Prostate gland (tissue), 2 donors: ENCODE measurements at regions not wholly inside any gene's neighbourhood (a gene's known extent, or its start where the extent isn't known, plus 50 kb on each side); places are given as distances from the start of the nearest gene placed in this dataset.

Experiments used
- DNase-seq: peaks from one replicate; pipeline ENCODE4 v3.0.0-alpha.2; 2019; ENCODE audit warnings: low spot score
- H3K27ac ChIP-seq, 2 donors: fragments of 200-600 bp; sonication (generic); 2 replicates each; pipeline ENCODE4 v1.5.1; 2017 to 2019
- H3K27me3 ChIP-seq: fragments of 200-600 bp; sonication (generic); replicated peaks from 2 replicates; pipeline ENCODE4 v1.5.1; 2019; ENCODE audit not compliant: insufficient read depth
- H3K36me3 ChIP-seq, 2 donors: fragments of 200-600 bp; sonication (generic); 1 replicate in 1 of 2; 2 replicates in 1 of 2; pipeline versions ENCODE4 v1.5.1 to v1.8.1; 2017 to 2019
- H3K4me1 ChIP-seq: fragments of 200-600 bp; sonication (generic); replicated peaks from 2 replicates; pipeline ENCODE4 v1.5.1; 2019
- H3K4me3 ChIP-seq, 2 donors: fragments of 200-600 bp; sonication (generic); 2 replicates each; pipeline ENCODE4 v1.5.1; 2017 to 2019
- H3K9me3 ChIP-seq: fragments of 200-600 bp; sonication (generic); 2 replicates; pipeline ENCODE4 v1.5.1; 2017
- CTCF ChIP-seq, 4 experiments: fragments of 200-600 bp in 2 of 4; fragments of 450-650 bp in 2 of 4; sonication (generic) in 2 of 4; IDR thresholded peaks; 1 replicate in 3 of 4; 2 replicates in 1 of 4; pipeline ENCODE4 v1.5.1; 2016 to 2019; ENCODE audit warnings: antibody characterized with exemption in 4 of 4, mild to moderate bottlenecking in 2 of 4, moderate library complexity in 2 of 4
- POLR2A ChIP-seq: fragments of 450-650 bp; IDR thresholded peaks from one replicate; pipeline ENCODE4 v1.6.1; 2016; ENCODE audit warnings: antibody characterized with exemption, mild to moderate bottlenecking
- POLR2AphosphoS5 ChIP-seq: sonication (generic); formaldehyde crosslinking; IDR thresholded peaks from one replicate; pipeline ENCODE4 v1.6.1; 2017; ENCODE audit warnings: antibody characterized with exemption
- WGBS: methylation state at CpG from one replicate; pipeline ENCODE4 v1.1.5; 2018; 5-methylcytosine and 5-hydroxymethylcytosine counted together
- intact Hi-C: fragments of 100-400 bp; cut with DNase I; formaldehyde crosslinking; loops from one replicate; pipeline ENCODE4 v1.14.2; 2022

- WGBS: 80% methylated on average over 3 of the region's 3 CpGs
- no peak overlapping the region for H3K27ac ChIP-seq
- H3K4me1 ChIP-seq: no peaks in the 10 kb centered on the region
- TF ChIP-seq POLR2A (no peak), POLR2AphosphoS5 (no peak), CTCF (IDR thresholded peaks at IDR 0.05) (no peak)
- H3K9me3 ChIP-seq: no peaks in the 10 kb centered on the region
- no peak for DNase-seq
- no peak overlapping the region for H3K4me3 ChIP-seq
- H3K36me3 ChIP-seq: no peaks in the 10 kb centered on the region
- intact Hi-C loops: no loop called here
- H3K27me3 ChIP-seq: no peaks in the 10 kb centered on the region
Measured at GRCh38 chr15:46322753-46323152, 687.9 kb downstream of the SQOR start.

GRCh38 chr15:46326173-46326572 is 691.3 kb downstream of the SQOR start:
- TF ChIP-seq POLR2A (no peak), CTCF (IDR thresholded peaks at IDR 0.05) (no peak), POLR2AphosphoS5 (no peak)
- intact Hi-C loops: no loop called here
- Histone ChIP-seq H3K36me3 (no peaks in the 10 kb centered on the region), H3K27me3 (no peaks in the 10 kb centered on the region), H3K27ac (no peak overlapping the region), H3K4me1 (no peaks in the 10 kb centered on the region), H3K4me3 (no peak overlapping the region), H3K9me3 (no peaks in the 10 kb centered on the region)
- no peak for DNase-seq

GRCh38 chr15:46328821-46329220 is 694.0 kb downstream of the SQOR start:
- no peaks in the 10 kb centered on the region for H3K36me3 ChIP-seq
- H3K27me3 ChIP-seq: no peaks in the 10 kb centered on the region
- no peaks in the 10 kb centered on the region for H3K9me3 ChIP-seq
- no peak overlapping the region for H3K4me3 ChIP-seq
- intact Hi-C loops: no loop called here
- WGBS: 96% methylated on average over 1 of the region's 1 CpG
- H3K27ac ChIP-seq: no peak overlapping the region
- H3K4me1 ChIP-seq: no peaks in the 10 kb centered on the region
- no peak for DNase-seq
- TF ChIP-seq POLR2A (no peak), POLR2AphosphoS5 (no peak), CTCF (IDR thresholded peaks at IDR 0.05) (no peak)

GRCh38 chr15:46329876-46330275 is 695.0 kb downstream of the SQOR start:
- Histone ChIP-seq H3K27ac (no peak overlapping the region), H3K4me3 (no peak overlapping the region), H3K36me3 (no peaks in the 10 kb centered on the region), H3K27me3 (no peaks in the 10 kb centered on the region), H3K9me3 (no peaks in the 10 kb centered on the region), H3K4me1 (no peaks in the 10 kb centered on the region)
- no peak for DNase-seq
- TF ChIP-seq POLR2AphosphoS5 (no peak), POLR2A (no peak), CTCF (IDR thresholded peaks at IDR 0.05) (no peak)
- intact Hi-C loops: no loop called here
- 94% methylated on average over 1 of the region's 1 CpG for WGBS

- TF ChIP-seq POLR2AphosphoS5: no peak
- Histone ChIP-seq H3K9me3 (no peaks in the 10 kb centered on the region), H3K27me3 (no peaks in the 10 kb centered on the region), H3K4me3 (no peak overlapping the region), H3K36me3 (no peaks in the 10 kb centered on the region), H3K27ac (no peak overlapping the region), H3K4me1 (no peaks in the 10 kb centered on the region)
- DNase-seq: no peak
- intact Hi-C loops: no loop called here
Measured at GRCh38 chr15:46331546-46331945, 696.7 kb downstream of the SQOR start.
